SK-N-MC (cell line): ENCODE measurements at regions not wholly inside any gene's neighbourhood (a gene's known extent, or its start where the extent isn't known, plus 50 kb on each side); places are given as distances from the start of the nearest gene placed in this dataset.

Experiments used
- EZH2 ChIP-seq: fragments of 200-600 bp; sonication (generic); IDR thresholded peaks from one replicate; pipeline ENCODE4 v1.6.1; 2017; ENCODE audit warnings: antibody characterized with exemption
- POLR2AphosphoS5 ChIP-seq: IDR thresholded peaks from 2 replicates; pipeline ENCODE4 v1.6.1; 2012; ENCODE audit warnings: mild to moderate bottlenecking, low read depth, low read length, borderline replicate concordance

DNA sequence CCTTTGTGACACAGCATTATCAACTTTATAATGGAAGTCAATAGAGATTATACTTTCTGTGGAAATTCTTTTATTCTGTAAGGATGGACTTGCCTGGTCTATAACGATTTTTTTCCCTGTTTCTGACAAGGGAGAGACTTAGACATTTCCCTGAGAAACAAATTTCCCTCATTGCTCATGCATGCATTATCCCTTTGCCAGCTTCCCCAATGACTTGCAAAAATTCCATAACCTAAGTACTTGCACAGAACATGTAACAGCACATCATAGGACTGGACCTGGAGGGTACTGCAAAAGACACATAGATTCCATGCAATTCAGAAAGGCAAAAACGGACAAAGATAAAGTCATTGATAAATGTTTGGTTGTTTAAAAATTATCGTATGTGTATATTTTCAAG, 166.7 kb downstream of the FHIP1A start:
- TF ChIP-seq EZH2 (no peak), POLR2AphosphoS5 (no peak)
